ELF-1 (cell line): ENCODE measurements at regions not wholly inside any gene's neighbourhood (a gene's known extent, or its start where the extent isn't known, plus 50 kb on each side); places are given as distances from the start of the nearest gene placed in this dataset.
"Not testable (repeated sequence)": the region's sequence is repeated elsewhere in the genome, so short reads cannot be mapped to it uniquely, and the experiment has no call there.

Source experiments
- DNase-seq: peaks from one replicate; pipeline ENCODE4 v3.0.0-alpha.2; 2016; ENCODE audit warnings: low read depth, low spot score

DNA sequence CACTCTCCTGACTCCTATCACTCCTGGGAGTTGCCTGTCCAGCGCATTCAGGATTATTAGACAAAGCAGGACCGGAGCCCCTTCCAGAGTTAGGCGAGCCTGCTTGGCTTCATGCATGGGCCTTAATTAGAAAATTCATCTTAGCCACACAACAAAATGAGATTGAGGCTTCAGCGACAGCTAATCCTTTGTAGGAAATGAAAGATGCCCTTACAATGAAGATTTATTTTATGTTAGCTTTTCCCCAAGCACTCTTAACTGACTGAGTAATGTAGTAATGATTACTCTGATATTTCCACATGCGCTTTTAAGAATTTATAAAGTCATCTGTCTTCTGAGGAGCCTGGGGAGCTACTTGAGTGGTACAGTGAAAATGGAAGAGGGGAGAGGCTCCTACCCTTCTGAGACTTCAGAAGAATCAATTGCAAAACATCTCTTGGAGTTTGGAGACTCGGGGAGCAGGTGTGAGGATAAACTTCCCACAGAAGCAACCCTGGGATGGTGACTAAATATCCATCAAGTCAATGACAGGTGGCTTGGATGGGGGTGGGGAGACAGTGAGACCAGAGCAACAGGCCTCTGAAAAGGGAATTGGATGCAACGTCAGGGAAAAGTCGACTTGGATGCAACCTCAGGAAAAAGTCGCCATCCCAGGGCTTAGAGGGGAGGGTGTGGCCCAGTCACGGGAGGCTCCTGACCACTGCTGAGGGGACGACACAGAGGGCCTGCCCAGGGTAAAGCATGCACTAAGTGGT, 434.5 kb upstream of the B3GAT1 start:
- DNase-seq, result no peak

DNA sequence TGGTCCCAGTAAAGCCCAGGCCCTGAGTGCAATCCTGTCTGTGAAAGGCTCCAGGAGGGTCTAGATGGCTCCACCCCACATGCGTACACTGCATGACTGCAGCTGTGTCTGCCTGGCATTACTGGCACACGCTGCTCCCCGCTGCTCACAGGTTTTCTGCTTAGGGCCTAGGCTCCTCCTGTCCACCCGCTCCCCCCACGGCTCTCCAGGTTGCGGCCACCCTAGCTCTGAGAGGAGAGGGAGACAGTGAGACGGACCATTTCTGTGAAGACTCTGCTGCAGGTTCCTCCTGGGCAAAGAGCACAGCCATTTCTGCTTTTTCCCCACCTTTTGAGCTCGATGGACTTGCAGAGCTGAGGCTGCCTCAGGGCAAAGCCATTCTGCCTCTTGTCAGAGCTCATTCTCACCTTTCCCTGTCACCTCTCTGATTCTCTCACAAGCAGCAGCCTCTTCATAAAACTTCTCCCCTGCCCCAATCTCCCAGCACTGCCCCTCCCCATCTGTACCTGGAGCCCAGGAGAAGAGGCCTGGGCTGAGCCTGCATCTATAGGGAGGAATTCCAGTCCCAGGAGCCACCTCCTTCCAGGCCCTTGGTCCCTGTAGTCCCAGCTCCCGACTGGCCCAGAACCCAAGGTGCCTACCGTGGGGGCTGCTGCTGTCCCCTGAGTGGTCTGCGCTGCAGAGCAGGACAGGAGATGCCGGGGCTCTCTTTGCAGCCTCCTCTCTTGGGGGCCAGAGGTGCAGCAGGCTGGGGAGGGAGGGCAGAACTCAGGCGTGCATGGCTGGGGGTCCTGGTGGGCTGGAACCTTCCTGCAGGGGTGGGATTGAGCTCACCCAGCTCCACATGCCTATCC, 433.7 kb upstream of the B3GAT1 start:
- no peak for DNase-seq

DNA sequence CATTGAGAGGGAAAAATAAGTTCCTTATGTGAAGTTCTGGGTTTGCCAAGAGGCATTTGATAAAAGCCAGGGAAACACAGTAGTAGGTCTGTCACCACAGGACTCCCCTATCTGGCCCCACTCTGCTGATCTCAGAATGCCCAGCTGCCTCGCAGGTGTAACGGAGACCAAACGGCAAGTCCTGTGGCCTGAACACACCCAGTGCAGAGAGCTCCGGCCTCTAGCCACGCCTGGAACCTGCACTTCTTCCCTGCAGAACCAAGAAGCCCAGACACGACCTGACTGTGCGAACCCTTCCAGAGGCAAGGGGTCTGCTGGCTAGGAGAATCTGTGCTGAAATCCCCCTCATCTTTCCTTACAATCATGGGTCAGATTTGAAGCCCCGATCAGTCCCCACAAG, 432.8 kb upstream of the B3GAT1 start:
- no peak for DNase-seq

DNA sequence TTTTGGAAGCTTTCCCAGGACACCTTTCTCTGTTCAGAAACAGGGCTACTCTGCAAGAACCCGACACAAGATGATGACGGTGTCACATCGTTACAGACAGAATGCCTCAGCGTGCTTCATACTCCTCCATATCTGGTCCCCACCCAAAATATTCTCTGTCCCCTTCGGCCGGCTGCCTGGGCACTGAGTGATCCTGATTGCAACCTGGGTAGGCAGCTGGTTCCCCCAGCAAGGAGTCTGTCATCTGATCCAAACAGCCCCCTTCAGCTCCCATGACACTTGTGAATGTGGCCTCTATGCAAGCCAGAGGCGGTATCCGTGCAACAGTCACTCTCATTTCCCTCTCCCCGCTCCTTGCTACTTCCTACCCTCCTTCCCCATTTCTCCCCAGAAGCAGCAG, 431.7 kb upstream of the B3GAT1 start:
- no peak for DNase-seq

DNA sequence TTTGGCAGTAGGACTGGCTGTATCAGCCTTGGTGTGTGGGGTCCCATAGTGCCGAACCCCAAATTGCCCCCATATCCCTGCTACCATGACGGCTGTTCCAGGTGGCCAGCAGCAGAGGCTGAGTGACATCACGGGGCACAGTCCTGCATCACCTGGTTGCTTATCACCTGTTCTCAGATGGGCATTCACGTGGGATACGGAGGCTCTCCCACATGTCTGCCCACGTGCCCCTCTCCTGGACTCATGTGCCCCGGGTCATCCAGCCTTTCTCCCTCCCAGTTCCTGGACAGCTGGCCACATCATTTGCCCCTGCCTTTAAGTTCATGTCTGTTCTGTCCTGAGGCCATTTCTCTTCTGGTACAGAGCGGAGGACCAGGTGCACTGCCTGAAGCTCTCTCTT, 431.0 kb upstream of the B3GAT1 start:
- no peak for DNase-seq

DNA sequence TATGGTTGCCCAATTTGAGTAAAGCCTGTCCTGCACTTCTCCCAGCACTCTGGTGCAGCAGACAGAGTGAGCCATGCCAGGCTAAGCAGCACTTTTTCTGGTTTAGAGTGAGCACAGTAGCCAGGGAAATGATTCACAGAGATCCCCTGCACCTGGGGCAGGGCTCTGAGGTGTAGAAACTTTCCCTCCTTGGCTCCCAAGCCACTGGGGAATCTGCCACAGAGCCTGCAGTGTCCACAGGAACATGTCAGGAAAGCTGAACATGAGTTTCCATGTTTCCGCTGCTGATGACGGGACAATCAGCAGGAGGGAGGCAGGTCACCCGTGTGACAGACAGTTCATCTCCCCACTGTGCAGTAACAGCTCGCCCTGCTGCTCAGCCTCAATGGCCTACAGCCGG, 429.9 kb upstream of the B3GAT1 start:
- no peak for DNase-seq

DNA sequence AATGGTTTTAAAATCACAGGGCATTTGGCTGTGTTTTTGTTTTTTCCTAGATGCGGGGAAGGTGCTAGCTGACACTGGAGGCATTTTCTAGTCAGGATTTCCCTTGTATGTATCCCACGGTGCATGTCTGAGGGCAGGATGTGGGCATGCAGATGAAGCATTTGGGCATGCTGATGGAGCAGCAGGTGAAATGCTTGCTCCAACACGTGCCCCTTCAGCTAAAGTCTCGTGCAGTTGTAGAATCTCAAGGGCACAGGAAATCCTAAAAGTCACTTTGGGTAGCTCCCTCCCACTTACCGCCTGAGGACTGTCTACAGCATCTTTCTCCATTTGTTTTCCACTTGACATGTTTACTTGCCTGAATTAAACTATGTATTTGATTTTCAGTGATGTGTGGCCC, 429.4 kb upstream of the B3GAT1 start:
- DNase-seq, result no peak

DNA sequence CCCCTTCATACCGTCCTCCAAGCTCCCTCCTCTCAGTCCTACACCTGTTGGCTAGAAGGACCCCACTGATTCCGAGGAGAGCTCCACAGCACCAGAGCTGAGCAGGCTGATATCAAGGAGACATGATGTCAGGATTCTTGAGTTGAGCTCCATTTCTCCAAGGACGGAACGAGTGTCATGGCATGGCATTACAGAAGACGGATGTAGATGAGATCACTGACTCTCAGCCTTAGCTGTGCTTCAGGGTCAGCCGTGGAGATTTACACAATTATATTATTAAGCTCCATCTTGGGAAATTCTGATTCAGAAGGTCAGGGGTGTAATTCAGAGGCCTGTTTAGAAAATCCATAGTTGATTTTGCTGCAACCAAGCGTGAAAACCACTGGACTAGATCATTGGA, 428.9 kb upstream of the B3GAT1 start:
- DNase-seq, result no peak

DNA sequence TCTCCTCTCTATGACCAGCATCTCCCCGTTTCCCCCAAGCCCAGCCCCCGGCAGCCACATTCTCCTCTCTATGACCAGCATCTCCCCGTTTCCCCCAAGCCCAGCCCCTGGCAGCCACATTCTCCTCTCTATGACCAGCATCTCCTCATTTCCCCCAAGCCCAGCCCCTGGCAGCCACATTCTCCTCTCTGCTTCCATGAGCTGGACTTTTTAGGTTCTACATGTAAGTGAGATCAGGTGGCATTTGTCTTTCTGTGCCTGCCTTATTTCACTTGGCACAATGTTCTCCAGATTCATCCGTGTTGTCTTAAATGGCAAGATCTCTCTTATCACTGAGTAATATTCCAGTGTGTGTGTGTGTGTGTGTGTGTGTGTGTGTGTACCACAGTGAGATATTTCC, 428.1 kb upstream of the B3GAT1 start:
- not testable (repeated sequence) for DNase-seq

DNA sequence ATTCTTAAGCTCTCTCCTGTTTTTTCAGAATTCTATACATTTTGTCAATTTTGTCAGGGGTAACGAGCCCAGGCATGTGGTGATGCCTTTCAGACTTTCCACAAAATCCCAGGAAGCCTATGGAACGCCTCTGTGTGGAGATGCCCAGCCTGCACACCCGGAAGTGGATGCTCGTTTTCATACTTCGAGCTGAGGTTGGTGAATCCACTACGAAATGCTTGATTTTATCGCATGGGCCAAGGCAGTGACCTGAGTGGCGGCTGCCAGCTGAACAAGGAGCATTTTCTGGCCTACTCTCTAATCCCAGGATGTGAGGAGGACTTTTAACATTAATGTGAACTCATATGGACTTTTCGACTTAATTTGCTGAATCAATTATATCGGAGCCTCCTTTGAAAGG, 426.7 kb upstream of the B3GAT1 start:
- DNase-seq, result no peak

DNA sequence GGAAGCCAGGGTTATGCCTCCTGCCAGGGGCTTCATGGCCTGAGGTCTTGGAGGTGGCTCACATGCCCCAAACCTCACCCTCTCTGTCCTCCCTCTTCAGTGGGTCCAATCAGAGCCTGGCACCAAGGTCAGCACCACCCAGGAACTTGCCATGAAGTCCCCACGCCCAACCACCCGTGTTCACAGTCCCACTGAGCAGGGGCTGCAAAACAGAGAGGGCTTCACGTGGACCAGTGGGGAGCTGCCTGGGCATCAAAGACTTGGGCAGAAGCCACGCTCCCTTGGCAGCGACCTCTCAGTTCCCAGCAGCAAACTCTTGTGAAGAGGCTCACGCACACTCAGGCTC, 425.8 kb upstream of the B3GAT1 start:
- no peak for DNase-seq

DNA sequence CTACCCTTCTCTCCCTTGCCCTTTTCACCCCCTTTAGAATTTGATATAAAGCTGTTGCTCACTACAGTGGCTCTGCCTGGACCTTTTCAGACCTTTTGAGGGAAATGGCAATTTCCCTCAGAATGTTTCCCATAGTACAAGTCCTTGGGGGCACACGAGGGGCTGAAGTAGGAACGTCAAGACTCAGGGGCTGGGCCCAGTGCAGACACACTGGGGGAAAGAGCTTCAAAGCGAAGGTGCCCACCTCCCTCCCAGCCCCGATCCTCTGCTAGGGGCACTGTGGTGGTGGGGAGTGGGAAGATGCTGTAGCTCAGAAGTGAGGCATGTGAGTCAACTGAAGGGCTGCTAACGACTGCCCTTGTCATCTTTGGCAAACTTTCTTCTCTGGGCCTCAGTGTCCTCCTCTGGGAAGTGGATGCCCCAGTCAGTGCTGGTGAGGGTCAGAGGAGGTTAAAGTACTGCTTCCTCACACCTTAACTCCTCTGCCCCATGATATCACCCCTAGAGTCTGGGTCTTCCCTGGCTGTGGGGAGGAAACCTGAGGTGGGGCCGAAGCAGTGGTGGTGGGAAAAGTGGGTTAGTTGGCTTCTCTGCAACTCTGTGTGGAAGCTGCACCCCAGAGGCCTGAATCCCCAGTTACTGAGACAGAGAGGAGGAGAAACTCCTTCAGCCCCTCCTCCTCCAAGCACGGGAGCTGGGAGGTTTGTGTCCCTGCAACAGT, 425.3 kb upstream of the B3GAT1 start:
- DNase-seq, result no peak

DNA sequence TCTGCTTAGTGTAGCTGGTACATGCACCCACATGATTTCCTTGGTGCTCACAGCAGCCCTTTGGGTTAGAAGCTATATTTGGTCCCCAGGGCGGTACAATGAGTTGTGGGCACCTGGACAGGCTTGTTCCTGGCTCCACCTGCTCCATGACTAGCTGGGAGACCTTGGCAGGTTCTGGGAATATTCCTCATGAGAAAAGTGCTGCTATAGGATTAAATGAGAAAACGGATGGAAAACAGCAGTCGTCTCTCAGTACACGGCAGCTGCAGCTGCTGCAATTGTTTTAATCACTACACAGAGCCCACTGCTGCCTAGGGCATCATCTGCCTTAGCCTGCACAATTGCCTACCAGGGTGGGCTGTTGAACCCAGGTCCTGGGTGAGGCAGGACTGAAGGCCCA, 424.5 kb upstream of the B3GAT1 start:
- no peak for DNase-seq

DNA sequence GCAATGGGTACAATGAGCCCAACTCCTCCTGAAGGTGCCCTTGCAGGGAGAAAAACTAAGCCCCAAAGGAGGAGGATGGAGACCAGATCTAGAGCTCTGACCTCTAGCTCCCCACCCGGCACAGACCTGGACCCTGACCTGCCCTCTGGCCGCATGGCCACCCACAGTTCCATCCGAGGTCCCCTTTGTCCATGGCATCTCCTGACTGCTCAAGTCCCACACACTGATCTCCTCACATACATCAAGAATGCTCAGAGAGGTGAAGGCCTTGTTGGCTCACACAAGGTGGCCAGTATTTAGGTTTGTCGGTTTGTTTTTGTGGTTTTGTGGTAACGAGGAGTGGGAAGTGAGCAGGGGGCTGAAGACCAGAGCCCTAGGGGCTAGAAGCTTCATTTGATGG, 423.5 kb upstream of the B3GAT1 start:
- no peak for DNase-seq

DNA sequence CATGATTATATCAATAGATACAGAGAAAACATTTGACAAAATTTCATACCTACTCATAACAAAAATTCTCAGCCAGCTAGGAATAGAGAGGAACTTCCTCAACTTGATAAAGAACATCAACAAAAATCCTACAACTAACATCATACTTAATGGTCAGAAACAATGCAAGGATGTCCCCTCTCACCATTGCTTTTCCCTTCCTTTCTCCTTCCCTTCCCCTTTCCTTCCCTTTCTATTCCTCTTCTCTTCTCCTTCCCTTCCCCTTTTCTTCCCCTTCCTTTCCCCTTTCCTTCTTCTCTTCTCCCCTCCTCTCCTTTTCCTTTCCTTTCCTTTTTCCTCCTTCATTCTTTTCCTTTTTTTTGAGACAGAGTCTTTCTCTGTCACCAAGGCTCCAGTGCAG, 418.3 kb upstream of the B3GAT1 start:
- no peak for DNase-seq

DNA sequence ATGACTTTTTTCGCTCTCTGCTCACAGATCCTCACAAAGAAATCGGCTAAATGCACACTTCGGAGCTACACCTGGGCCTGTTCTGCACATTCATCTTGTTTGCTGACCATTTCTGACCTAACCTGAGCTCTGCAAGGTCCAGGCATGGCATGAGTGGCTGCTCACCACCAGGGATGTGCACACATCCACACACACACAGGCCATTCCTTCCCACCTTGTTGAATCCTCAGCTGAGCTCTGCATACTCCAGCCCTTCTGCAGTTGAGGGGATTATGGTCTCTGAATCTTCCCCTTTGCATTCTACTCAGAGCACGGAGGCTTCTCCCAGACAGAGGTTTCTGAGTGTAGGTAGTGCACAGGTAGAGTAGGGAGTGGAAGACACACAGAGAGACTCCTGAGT, 411.9 kb upstream of the B3GAT1 start:
- no peak for DNase-seq

DNA sequence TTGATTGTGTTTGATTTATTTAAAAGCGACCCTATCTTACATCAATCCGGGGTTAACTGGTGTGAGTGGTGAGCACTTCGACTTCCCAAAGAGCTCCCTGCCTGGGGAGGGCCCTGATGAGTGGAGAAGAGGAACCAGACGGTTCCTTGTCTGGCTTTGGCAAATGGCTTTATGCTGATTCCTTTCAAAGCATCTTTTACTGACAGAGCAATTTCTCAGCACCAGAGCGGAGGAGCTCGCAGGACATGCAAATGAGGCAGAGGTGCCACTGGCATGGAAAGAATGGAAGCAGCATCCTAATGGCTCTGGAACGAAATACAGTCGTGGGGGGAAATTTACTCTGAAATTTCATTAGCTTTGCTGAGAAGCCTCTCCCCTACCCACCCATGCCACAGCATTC, 410.9 kb upstream of the B3GAT1 start:
- DNase-seq, result no peak

DNA sequence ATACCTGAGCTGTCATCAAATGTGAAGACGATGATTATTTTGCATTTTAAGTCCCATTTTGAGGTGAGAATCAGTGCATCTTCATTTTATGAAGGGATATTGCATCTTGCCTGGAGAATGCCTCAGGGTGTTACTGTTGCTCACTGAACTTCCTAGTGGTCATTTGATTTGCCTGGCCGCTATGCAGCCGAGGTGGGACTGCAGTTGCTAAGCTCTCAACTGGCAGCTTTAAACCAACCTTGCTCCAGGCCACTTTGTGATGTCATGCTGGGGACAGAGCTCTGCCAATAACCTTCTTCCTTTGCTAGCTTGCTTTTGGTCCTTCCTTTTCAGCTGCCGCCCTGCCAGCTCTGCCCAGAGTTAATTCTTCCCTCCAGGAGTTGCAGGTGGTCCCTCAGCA, 409.4 kb upstream of the B3GAT1 start:
- peak; percentile 71 for DNase-seq

DNA sequence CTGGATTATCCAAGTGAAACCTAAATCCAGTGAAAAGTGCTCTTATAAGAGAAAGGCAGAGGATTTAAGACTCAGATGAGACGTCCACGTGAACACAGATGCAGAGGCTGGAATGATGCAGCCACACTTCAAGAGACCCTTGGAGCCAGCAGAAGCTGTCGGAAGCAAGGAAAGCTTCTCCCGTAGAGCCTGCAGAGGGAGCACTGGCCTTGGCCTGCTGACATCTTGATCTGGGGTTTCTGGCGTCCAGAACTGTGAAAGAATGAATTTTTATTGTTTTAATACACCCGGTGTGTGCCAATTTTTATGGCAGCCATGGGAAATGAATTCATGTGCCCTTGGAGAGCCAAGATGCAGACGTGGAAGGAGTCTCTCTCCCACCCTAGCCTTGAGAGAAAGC, 407.0 kb upstream of the B3GAT1 start:
- DNase-seq, result peak; percentile 62

DNA sequence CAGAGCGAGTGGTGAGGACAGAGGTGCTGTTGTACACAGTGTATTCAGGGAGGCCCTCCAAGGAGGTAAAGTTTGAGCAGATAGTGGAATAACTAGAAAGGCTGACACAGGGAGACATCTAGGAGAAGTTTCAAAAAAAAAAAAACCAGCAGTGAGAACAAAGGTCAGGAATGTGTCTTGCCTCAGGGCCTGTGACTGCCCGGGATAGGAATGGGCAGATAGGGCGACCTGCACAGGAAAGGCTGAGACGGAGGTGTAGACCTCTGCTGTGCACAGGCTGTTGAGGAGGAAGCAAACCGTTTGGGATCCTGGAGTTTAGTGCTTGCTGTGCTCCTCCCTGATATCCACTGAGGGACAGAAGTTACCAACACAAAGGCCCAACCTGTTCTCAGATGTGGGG, 406.5 kb upstream of the B3GAT1 start:
- peak; percentile 92 for DNase-seq

DNA sequence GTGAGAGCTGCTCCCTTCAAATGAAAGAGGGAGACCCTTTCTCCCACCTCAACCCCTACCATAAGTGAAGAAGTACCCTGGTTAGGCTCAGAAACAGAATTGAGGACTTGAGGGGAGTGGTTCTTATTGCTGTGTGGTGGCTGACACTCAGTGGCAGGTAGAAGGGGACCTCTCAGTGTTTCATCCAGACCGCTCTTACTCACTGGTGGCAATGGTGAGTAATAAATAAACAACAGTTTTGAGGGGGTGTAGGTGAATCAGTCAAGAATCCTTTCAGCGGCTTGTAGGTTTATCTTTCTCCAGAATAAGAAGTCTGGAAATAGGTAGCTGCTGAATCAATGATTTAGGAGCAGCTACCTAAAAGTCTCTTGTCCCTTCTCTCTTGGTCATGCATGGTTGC, 403.4 kb upstream of the B3GAT1 start:
- DNase-seq, result no peak

DNA sequence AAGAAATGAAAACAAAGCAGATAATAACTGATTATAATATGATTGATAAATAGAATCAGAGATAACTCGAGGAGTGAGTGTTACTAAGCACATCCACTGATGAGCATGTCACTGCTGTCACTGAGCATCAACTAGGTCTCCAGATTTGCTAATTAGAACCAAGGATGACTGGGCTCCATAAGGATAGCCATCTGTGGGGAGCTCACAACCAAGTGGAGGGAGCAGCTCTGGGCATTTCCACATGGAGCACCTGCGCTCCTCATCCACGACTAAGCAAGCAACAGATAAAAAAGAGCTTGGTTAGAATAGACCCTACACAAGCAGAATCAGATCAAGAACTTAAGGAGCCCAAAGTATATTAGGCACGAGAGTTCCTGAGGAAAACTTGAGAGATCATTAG, 396.0 kb upstream of the B3GAT1 start:
- no peak for DNase-seq

DNA sequence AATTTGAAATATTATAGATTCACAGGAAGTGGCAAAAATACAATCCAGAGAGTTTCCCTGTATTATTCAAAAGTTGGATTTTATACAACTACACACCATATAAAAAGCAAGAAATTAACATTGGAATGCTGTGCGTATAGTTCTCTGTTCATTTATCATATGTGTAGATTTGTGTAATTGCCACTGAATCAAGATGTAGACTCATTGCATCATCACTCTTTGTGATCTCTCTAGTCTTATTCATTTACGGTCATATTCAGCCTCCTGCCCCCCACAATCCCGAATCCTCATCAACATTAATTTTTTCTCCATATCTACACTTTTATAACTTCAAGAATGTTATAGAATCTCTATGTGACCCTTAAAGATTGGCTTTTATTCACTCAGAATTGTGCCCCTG, 390.6 kb upstream of the B3GAT1 start:
- DNase-seq, result no peak
